HG03521 (cell line): ENCODE measurements at regions not wholly inside any gene's neighbourhood (a gene's known extent, or its start where the extent isn't known, plus 50 kb on each side); places are given as distances from the start of the nearest gene placed in this dataset.

Experiments
- ATAC-seq: cut with Tn5 transposase; IDR thresholded peaks from one replicate; pipeline ENCODE4 v1.9.1; 2021; ENCODE audit warnings: mild to moderate bottlenecking, moderate library complexity; ENCODE audit not compliant: unreplicated experiment

DNA sequence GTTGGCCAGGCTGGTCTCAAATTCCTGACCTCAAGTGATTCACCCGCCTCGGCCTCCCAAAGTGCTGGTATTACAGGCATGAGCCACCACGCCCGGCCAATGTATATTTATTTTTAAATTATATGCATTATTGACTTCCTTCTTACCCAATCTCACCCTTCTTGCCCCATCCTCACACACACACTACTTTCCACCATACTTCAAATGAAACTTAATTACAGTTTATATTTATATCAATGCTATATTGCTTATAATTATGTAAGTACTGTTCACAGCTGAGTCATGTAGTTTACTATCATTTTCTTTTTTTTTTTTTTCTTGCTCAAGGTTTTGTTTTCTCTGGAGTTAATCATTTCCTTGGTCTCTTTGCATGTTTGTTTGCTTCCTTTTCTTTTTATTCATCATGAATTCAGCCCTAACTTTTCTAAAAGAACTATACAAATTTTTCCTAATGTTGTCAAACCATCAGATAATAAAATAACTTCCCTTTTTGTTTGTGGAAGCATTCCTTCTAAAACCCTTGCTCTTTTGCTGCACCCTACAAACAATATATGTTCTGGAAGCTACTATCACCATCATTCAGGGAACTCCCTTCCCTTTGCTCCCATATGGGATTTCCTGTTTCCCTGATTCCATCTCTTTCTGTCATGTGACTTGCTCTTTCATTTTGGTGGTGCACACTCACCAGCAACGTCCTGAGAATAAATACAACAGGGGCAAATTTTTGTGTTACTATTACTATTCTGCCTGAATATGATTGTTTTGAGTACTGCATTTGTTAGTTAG, 201.7 kb upstream of the SASH1 start:
- ATAC-seq, result no peak

DNA sequence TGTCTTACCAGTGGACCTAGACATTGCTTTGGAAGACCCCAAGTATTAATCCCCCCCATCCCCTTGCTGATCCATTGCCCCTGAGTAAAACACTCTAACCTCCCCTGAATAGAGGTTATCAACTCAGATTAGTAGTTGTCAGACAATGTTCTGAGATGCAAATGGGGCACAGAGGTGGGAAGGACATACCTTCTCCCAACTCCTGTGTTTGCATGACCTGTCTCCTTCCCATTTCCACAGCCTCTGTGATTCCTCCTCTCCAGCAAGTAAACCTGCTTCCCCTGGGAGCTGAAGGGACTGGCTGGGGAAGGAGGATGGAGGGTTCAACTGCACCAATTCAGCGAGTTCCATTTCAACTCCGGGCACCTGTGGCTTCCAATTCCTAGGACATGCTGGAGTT, 199.8 kb upstream of the SASH1 start:
- no peak for ATAC-seq

DNA sequence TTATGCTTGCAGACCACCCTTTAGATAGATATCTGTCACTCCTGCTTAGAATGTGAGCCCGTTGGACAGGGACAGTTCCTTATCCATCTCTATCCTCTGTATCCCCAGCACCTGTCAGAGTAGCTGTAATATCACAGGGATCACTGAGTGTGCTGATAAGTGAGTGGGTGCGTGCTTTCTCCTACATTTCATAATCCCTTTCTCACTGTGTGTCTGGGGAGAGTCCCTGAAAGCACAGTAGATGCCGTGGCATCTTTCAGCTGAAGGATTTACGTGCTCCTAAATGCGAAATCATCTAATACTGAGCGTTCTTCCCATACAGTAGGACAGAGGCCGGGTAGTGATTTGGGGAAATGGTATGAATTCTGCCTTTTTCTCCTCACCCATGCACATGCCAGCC, 198.9 kb upstream of the SASH1 start:
- no peak for ATAC-seq

DNA sequence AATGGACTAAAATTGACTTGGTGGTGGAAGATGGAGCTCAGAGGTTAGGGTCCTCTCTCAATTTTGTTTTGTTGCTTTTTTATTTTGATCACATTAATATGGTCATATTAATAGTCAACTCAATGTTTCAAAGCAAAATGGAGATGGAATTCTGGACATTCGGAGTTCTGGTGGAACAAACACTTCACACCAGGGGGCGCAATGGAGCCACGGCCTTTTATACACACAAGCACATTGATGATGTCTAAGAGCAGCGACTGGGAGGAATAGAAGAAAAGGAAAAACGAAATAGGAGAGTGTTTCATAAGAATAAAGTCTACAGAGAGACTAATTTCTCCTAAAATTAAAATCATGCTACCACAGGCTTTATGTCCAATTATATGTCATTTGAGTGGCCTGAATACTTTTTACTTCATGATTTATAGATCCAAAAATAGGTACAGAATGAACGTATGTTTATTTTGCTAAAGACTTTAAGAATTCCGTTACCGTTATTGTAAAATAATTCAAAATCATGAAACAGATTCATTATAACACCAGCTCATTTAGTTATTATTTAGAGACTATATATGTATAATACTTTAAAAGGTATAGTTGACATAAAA, 197.6 kb upstream of the SASH1 start:
- peak; percentile 58 for ATAC-seq

DNA sequence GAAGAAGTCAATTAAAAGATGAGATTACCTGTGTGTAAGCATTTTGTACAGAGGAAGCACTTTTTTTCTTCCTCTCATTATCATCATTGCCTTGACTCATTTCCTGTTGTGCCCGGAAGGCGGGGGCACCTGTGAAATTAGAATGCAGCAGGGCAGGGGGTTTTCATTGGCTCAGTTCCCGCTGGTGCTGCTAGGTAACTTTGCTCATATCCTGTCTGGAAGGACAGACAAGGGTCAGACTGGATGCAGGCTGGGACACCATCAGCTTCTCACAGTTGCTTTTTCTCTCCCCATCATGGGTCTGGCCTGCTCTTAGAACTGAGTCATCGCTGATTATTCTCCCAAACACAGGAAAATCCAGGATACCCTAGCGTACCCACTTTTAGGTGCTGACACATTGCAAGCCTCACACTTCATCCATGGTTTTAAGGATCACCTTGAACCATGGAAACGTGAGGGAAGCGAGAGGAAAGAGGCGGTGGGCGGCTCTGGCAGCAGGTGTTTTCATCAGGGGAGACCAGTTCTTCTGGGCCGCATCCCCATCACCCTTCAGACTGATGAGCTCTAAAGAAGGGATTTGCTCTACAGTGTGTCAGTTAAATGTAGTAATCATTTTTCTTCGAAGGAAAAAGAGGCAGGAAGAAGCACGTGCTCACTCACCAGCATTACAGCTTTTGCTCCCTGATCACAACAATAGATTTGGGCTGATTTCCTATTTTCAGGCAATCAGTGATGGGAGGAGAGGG, 195.7 kb upstream of the SASH1 start:
- ATAC-seq, result no peak

DNA sequence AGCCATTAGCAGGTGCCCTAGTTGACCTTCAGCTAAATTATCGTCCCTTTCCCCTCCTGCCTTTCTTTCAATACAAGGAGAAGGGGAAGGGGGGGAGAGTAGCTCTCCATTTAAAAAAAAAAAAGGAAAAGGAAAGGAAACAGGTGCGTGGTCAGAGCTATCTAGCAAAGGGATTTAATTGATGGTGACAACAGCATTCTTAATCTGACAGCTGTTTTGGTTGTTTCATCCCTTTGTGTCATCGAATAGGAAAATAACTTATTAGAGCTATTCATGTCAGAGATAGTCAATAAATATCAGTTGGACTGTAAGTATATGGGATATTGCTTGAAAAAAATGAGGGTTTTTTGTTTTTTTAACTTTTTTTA, 195.2 kb upstream of the SASH1 start:
- ATAC-seq, result no peak

DNA sequence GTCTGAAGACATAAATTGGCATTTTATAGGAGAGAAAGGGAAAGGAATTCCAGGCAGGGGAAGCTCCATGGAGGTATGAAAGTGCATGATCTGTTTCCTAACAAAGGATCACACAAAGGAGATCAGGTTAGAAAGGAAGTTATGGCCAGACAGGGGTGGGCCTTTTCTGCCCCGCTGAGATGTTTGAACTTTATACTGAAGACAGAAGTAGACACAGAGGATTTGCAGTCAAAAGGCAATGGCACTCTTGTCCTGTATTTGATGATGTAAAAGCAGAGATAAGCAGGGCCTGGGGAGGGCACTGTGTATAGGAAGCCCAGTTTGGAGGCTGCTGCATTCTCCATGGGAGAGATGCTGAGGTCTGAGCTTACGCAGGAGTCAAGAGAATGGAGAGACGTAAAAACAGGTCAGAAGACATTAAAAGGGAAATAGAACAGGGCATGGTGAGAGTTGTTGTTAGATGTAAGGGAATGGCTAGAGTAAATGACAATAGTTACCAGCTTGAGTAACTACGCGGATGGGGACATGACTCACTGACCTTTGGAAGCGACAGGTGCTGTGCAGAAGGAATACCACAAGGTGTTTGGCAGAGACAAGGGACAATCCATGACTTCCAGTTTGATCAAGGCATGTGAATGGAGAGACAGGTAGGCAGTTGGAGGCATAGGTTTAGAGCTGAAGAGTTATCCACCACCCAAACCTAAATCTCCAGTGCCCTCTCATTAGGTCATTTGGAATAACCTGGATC, 190.6 kb upstream of the SASH1 start:
- no peak for ATAC-seq

DNA sequence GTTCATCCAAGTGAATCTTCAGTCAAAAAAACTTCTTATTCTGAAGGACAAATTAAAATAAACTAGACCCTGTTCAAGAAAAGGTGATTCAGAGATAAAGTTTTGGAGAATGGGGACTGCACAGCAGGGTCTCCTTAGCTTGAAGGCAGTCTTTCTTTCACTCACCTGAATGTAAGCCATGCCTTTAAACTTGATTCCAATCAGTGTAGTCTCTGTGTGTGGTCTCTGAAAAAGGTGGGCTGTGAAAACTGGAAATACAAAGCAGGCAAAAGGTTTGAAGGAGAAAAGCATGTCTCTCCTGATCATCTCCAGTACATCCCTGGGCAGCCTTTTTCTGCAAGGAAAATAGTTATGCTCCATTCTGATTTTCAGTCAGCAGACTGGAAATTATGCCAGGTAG, 188.0 kb upstream of the SASH1 start:
- ATAC-seq, result no peak

DNA sequence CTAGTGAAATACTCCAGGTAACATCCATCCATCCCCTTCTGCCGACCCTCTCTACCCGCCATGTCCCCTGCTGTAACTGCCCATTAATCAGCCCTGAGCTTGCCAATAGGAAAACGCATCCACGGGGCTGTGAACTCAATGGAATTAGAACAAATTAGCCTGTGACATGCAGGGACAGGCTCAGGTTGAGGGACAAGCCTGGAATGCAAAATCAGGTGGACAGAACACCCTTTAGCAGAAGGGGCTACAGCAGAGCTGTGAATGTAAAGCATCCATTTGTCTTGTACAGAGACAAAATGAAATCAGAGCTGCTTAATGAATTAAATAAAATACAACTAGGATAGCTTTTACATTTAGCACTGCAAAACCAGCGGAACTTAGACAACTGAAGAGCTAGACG, 187.3 kb upstream of the SASH1 start:
- ATAC-seq, result no peak

DNA sequence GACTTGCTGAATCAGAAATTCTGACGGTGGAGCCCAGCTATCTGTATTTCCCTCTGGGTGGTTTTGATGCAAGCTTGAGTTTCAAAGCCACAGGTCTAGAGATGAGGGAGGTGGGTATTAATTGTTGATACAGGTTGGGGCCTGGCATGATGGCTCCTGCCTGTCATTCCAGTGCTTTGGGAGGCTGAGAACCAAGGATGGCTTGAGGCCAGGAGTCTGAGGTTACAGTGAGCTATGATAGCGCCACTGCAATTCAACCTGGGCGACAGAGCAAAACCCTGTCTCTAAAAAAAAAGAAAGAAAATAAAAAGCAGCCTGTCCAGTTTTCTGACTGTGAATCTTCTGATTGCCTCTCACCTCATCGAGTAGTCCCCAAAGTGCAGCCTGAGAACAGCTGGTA, 184.8 kb upstream of the SASH1 start:
- no peak for ATAC-seq

DNA sequence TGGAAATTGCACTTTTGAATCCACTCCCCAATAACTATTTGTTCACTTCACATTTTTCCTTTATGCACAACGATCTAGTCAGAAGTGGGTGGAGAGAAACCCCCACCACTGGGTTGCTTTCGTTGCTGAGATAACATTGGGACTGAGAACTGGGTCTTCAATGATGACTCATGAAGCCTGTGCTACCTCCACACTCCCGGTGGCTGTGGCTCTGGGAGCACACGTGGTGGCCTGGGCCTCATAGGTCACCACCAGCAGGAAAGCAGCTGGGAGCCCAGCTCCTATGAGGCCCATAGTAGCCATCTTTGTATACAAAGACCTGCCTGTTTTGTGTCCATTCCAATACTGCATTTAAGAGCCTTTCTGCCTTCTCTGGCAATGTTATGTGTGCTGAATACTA, 178.0 kb upstream of the SASH1 start:
- no peak for ATAC-seq

DNA sequence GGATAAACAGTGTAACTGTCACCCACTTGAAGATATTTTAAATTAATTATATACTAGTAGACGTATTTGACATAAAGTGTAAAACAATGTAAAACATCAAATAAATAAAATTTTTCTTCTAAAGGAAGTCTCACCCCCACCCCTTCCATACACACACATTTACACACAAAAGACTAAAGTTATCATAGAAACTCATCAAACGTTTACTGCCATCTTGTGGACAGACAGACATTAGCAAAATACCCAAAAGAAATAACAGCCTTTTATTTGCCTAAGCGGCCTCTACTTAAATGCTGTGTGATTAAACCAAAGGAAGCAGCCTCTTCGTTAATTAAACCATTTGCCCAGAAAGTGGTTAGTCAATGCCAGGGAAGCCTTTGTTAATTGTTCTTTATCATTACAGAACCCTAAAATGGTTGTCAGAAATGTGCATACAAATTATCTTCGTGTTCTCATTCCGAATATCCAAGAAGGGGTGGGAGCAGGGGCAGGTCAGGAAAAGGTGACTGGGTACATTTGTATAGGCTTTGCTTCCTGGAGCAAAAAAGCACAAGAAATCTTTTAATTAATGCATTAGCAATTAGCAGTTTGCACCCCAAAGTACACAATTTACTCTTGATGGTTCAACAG, 176.2 kb upstream of the SASH1 start:
- ATAC-seq, result no peak

DNA sequence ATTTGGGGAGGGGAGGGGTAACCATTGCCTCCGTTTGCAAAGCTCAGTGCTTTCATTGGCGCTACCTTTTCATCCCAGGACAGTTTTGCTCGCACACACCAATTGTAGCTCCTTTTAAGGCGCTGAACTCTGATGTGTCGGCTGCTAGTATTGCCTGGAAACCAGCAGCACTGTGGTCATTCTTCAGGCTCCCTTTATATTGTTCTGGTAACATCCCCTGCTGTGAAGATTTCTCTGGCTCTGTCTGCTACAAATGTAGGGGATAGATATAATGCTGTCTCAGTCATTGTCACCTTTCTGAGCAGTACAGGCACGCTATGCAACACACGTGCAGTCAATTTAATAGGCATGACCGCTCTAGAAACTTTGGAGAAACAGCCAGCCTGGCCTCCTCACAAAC, 172.9 kb upstream of the SASH1 start:
- no peak for ATAC-seq

DNA sequence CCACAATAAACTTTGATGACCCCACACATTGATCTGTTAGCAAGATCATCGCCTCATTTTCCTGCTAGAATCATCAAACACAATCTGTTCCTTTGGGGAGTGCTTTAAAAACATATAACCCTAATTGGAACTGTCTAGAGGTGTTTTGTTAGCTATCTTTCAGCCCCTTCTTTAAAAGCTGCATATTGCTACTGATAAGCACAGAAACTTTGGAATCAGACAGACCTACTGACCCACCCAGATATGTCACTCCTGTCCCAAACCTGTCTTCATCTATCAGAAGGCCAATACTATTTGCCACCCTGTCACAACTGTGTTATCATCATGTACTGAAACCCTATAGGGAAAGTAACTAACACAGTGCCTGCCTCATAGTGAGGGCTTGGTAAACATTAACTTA, 172.4 kb upstream of the SASH1 start:
- ATAC-seq, result no peak

DNA sequence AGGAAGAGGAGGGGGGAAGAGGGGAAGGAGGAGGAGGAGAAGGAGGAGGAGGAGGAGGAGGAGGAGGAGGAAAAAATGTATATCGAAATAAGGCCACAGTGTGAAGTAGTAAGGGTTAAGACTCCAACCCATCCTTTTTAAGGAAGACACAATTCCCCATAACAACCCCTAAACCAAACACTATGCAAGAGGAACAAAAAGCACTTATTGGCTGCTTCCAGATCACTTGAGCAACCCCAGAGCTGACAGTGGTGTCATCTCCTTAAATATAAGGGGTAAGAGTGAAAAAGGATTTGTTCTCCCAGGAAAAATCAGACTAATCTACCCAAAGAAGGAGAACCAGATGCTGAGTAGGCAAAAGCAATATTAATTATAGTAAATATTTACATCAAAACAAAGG, 169.1 kb upstream of the SASH1 start:
- ATAC-seq, result no peak

DNA sequence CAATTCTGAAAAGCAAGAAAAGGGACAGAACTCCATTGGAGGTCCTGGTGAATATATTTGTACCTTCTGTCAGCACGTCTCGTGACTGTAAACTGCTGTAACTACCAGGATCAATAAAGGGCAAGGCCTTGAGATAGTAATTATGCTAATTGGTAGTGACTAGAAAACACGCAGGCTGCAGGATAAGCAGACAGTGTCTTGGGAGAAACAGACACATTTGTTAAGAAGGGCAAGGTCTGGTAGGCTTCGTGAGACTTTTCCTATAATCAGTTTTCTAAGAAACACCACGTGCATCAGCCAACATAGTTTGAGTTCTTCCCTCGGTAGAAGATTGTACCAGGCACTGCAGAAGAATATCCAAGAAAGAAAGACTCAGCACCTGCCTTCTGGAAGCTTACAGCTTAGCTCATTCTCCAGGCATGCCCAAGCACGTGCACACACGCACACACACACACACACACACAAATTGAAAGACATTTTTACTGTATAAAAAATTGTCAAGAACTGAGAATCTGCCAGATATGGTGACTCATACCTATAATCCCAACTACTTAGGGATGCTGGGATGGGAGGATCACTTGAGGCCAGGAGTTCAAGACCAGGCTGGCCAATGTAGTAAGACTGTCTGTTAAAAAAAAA, 167.0 kb upstream of the SASH1 start:
- no peak for ATAC-seq

DNA sequence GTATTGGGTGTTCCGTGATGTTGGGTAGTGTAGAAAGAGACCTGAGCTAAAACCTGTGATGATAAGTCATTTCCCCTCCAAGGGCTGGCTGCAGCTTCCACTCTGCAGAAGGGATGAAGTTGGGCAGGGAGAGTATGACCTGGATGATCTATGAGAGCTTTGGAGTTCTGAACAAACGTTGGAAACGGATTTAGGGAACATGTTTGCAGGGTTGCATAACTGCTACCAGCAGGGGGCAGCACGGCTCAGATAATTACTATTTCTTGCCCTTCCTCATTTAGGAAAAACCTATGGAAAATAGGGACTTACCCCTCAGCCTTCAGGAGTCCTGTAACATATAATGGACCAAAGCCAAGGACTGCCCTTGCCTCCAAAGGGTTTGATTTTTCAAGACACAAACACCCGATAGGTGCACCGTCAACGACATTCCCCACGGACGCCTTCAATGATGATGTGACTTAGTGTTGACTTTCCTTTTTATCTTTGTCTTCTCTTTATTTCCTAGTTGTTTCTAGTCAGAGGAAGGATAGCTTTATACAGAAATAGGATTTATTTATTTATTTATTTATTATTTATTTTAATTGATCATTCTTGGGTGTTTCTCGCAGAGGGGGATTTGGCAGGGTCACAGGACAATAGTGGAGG, 164.9 kb upstream of the SASH1 start:
- ATAC-seq, result no peak

DNA sequence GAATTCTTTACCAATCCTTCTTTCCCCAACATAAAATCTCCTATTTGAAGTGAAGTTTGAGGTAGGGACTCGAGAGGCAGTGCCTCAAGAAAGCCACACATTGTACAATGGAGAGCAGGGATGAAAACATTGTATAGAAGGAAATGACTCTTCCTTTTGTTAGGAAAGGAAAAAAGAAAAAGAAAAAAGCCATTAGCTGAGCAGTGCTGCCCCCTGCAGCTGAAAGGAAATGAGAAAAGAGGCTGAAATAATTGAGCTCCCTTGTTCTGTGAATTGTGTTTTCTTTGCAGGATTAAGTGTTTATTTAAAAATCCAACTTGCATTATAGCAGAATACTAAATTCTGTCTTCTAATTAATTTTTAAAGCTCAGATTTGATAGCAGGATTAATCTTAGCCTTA, 162.9 kb upstream of the SASH1 start:
- no peak for ATAC-seq

DNA sequence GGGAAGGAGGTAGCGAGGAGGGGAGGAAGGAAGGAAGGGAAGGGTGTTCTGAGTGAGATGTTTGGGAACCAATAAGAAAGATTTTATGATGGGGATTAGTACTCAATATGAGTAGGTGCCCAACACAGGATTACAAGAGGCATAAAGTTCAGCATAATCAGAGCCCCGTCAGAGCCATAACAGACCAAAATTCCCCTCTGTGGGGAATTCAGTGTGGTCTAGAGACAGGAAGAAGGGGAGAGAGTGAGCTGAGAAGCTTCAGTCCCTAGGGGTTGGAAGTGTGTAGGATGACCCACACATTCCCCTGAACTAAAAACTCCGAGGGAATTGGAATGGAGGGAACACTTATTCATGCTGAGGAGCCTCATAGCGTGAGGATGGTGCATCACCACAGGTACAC, 160.3 kb upstream of the SASH1 start:
- ATAC-seq, result no peak

DNA sequence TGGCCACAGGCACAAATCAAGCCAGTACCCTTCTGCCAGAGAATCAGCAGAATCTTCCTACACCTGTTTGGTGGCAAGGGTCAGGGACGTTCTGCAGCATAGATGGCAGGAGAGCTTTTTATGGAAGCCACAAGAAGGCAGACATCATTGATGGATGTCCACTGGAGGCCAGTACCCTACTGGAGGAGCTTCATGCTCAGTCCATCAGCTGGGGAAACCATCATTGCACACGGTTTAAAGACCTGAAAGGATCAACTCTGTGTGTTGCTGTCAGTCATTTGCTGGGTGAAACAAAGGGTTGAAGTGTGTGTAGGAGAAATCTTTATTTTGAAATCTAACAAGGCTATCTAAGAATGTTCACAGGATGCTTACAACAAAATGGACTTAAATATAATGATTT, 158.9 kb upstream of the SASH1 start:
- no peak for ATAC-seq
